ENCODE measurements at regions not wholly inside any gene's neighbourhood (a gene's known extent, or its start where the extent isn't known, plus 50 kb on each side); places are given as distances from the start of the nearest gene placed in this dataset.

- DNase-seq: no peak
Observed at GRCh38 chr22:48742556-48743343, 1084.9 kb downstream of the BRD1 start.

- DNase-seq: no peak
Observed at GRCh38 chr22:48742191-48742555, 1085.5 kb downstream of the BRD1 start.

- no peak for DNase-seq
Observed at GRCh38 chr22:48741540-48741939, 1086.1 kb downstream of the BRD1 start.

GRCh38 chr22:48740731-48741405 lies 1086.8 kb downstream of the BRD1 start:
- DNase-seq: no peak

GRCh38 chr22:48740086-48740730 lies 1087.5 kb downstream of the BRD1 start:
- no peak for DNase-seq

- no peak for DNase-seq
Observed at GRCh38 chr22:48739348-48740085, 1088.2 kb downstream of the BRD1 start.

- no peak for DNase-seq
Observed at GRCh38 chr22:48738204-48738980, 1089.3 kb downstream of the BRD1 start.

- DNase-seq: no peak
Observed at GRCh38 chr22:48737461-48738203, 1090.0 kb downstream of the BRD1 start.

GRCh38 chr22:48736593-48737460 lies 1090.8 kb downstream of the BRD1 start:
- no peak for DNase-seq

GRCh38 chr22:48734961-48735360 lies 1092.7 kb downstream of the BRD1 start:
- DNase-seq: no peak

- DNase-seq: no peak
Observed at GRCh38 chr22:48734359-48734758, 1093.3 kb downstream of the BRD1 start.

- DNase-seq: no peak
Observed at GRCh38 chr22:48729499-48730171, 1098.0 kb downstream of the BRD1 start.

- no peak for DNase-seq
Observed at GRCh38 chr22:48727454-48728058, 1100.1 kb downstream of the BRD1 start.

GRCh38 chr22:48724899-48725298 lies 1102.8 kb downstream of the BRD1 start:
- DNase-seq: no peak

- no peak for DNase-seq
Observed at GRCh38 chr22:48722661-48723060, 1105.0 kb downstream of the BRD1 start.

- no peak for DNase-seq
Observed at GRCh38 chr22:48721395-48721669, 1106.3 kb downstream of the BRD1 start.

GRCh38 chr22:48720662-48721394 lies 1106.8 kb downstream of the BRD1 start:
- no peak for DNase-seq

- no peak for DNase-seq
Observed at GRCh38 chr22:48719978-48720661, 1107.6 kb downstream of the BRD1 start.
